AG09309 (cell line): ENCODE measurements at regions not wholly inside any gene's neighbourhood (a gene's known extent, or its start where the extent isn't known, plus 50 kb on each side); places are given as distances from the start of the nearest gene placed in this dataset.

Experiments
- DNase-seq: peaks from one replicate; pipeline ENCODE4 v3.0.0-alpha.2; 2010; ENCODE audit warnings: low read depth
- H3K4me3 ChIP-seq: 2 replicates; pipeline ENCODE4 v1.5.1; 2011; ENCODE audit warnings: mild to moderate bottlenecking, low read depth, low read length, moderate library complexity; ENCODE audit not compliant: control insufficient read depth
- TF ChIP-seq, protein P1 (sequence below): IDR thresholded peaks from 2 replicates; pipeline ENCODE4 v1.5.1; 2011; ENCODE audit warnings: mild to moderate bottlenecking, low read depth, low read length, inconsistent platforms; ENCODE audit not compliant: insufficient read depth, control insufficient read depth; ENCODE audit errors: missing control alignments

DNA sequence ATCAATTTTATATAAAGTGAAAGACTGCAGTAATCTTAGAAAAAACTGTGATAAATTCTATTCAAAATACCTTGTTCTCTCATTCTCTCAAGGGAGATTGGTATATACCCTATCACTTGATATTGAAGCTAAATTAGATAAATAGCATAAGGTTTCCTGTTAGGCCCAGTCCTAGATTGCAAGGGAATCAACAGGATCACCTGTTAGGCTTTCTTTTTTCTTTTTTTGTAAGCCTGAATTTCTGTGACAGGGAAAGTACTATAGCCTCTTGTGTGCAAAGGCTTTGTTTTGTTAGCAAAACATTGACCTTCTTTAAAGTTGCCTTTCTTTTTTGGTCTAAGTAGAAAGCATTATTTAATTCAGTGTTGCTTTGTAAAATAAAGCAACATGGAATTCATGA is 100.0 kb downstream of the HAUS1 start:
- TF ChIP-seq, protein P1, sequence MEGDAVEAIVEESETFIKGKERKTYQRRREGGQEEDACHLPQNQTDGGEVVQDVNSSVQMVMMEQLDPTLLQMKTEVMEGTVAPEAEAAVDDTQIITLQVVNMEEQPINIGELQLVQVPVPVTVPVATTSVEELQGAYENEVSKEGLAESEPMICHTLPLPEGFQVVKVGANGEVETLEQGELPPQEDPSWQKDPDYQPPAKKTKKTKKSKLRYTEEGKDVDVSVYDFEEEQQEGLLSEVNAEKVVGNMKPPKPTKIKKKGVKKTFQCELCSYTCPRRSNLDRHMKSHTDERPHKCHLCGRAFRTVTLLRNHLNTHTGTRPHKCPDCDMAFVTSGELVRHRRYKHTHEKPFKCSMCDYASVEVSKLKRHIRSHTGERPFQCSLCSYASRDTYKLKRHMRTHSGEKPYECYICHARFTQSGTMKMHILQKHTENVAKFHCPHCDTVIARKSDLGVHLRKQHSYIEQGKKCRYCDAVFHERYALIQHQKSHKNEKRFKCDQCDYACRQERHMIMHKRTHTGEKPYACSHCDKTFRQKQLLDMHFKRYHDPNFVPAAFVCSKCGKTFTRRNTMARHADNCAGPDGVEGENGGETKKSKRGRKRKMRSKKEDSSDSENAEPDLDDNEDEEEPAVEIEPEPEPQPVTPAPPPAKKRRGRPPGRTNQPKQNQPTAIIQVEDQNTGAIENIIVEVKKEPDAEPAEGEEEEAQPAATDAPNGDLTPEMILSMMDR, result no peak
- DNase-seq, result no peak
- no peak overlapping the region for H3K4me3 ChIP-seq

DNA sequence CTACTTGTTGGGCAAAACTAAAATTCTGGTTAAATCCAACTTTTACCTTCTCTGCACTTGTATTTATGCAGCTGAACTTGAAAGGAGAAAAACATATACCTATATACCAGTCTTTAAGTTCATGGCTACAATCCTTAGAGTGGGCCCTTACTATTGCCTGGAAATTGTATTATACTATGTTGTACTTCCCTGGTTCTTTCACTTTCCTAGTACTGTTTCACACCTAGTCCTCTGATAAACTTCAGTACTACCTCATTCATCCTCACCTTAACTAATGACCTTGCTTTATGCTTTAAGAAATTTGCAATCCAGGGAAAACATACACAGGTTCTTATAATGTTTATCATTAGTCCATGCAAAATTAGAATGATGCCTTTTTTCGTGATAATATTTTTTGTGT is 103.8 kb downstream of the HAUS1 start:
- TF ChIP-seq, protein P1, result no peak
- DNase-seq, result no peak
- H3K4me3 ChIP-seq, result no peak overlapping the region

DNA sequence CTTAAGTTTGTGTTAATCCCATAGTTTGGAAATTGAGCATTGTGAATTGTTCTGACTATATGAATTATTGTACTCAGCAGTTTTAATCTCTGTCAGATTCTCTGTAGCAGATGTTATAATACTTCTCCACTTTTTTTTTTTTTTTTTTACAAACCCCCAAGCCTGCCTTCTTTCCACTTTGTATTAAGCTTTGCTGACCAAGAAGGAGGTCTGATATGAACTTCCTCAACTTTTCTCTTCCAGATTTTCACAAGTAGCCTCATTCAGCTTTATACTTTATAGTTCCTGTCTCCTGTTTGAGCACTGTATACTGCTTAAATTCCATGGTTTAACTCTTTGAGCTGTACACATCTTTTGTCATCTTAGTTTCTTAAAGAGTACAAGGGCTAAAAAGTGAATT is 105.0 kb downstream of the HAUS1 start:
- TF ChIP-seq, protein P1, result no peak
- no peak for DNase-seq
- H3K4me3 ChIP-seq, result no peak overlapping the region

DNA sequence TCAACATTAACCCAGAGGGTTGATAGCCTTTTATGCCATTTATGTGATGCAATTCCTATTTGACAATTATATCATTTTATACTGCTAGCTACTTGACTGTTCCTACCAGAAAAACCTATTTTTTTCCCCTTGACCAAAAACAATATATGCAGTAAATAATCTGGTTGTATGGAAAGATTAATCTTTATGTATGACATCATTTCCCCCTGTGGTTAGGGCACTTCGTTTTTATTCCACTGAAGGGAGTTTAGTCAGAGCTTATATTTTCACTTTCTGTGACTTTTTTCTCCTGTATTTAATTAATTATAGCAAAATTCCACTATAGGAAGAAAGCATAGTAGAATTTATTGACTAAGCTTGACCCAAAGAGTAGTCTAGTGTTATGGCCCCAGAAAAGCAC is 107.6 kb downstream of the HAUS1 start:
- TF ChIP-seq, protein P1, result no peak
- DNase-seq, result no peak
- H3K4me3 ChIP-seq, result no peak overlapping the region

DNA sequence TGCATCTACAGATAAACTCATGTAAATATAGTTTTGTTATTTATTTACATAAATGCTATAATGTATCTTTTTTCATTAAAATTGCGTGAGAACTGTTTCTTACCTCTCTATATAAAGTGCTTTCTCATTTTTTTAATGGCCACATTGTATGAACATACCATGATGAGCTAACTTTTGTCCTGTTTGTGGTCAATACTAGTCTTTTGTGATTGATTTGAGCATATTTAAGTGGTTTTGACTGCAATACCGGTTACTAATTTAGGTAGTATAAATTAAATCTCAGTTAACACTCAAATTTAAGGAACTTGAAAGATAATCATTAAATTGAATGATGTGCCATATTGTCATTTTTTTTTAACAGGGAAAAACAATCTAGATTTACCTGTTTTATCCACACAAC is 108.2 kb downstream of the HAUS1 start:
- TF ChIP-seq, protein P1, result no peak
- no peak overlapping the region for H3K4me3 ChIP-seq
- no peak for DNase-seq

DNA sequence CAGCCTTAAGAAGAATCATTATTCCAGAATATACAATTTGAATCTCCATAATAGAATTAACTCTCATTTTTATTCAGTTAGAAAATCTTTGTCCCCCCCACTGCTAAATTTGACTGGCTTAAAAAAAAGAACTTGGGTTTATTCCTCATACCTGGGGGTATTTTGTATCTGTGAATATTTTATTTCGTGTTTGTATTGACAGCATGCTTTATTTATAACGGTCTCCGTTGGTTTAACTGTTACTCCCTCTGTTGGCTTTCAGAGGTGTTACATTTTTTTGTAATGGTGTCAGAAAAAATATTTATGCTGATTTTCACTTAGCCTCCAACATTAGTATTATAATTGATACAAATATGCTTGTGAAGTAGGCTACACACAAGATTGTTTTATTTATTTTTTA is 109.1 kb downstream of the HAUS1 start:
- TF ChIP-seq, protein P1, result peak; percentile 20
- DNase-seq, result no peak

DNA sequence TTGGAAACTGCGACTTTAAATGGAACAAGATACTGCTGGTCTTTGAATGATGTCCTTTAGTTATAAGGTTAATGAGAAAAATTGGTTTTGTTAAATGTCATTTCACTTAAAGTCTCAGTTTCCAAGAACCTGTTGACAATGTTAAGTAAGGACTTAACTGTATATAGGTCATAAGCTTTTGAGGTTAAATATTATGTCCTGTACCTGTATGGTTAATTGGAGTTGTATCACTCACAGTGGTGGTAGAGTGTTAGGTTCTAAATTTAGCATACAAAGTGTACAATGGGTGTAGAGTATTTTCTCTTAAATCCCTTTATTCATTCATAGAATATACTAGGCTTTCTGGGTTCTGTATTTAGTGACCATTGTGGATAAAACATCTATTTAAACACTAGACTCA is 110.2 kb downstream of the HAUS1 start:
- DNase-seq, result no peak
- H3K4me3 ChIP-seq, result no peak overlapping the region
- TF ChIP-seq, protein P1, result no peak

More for the DNA sequence above, 109.1 kb downstream of the HAUS1 start:
- H3K4me3 ChIP-seq, result no peak overlapping the region
